Endothelial cell of umbilical vein (primary cell): ENCODE measurements at regions not wholly inside any gene's neighbourhood (a gene's known extent, or its start where the extent isn't known, plus 50 kb on each side); places are given as distances from the start of the nearest gene placed in this dataset.

Experiments
- BruUV-seq: library from RNA; stranded (reverse); fragments of 400-500 nt; replicated peaks from 2 replicates; lab custom pipeline; 2021; lab: Mats Ljungman, UMichigan
- CTCF ChIA-PET: fragments of 300-600, 350-600 bp; sonication (Branson Sonifier 250); formaldehyde crosslinking; loops from one replicate; lab custom pipeline; 2021; ENCODE audit warnings: antibody characterized with exemption, inconsistent platforms; lab: Charles Lee
- POLR2A ChIA-PET: fragments of 300-600, 350-600 bp; sonication (Branson Sonifier 250); formaldehyde crosslinking; loops from one replicate; lab custom pipeline; 2021; ENCODE audit warnings: antibody characterized with exemption, inconsistent platforms; lab: Charles Lee
- DNase-seq: peaks from one replicate; pipeline ENCODE4 v3.0.0-alpha.2; 2011; ENCODE audit warnings: low read depth, low spot score
- FAIRE-seq: peaks from 2 replicates; lab custom pipeline; 2011; peaks lifted over from hg19 to GRCh38; lab: Jason Lieb, UNC
- H2AFZ ChIP-seq: 2 replicates; pipeline ENCODE4 v1.6.0; 2012; ENCODE audit warnings: low read depth, low read length, control low read depth, inconsistent platforms
- H3K27ac ChIP-seq: 2 replicates; pipeline ENCODE4 v1.5.1; 2011; ENCODE audit warnings: low read depth, mild to moderate bottlenecking, control low read depth, low read length, moderate library complexity; ENCODE audit not compliant: insufficient read depth
- H3K27me3 ChIP-seq, 2 experiments: 2 replicates each; pipeline versions ENCODE4 v1.6.0 to v1.6.1; 2011; ENCODE audit warnings: low read length in 2 of 2, mixed read lengths in 1 of 2; ENCODE audit not compliant: control insufficient read depth in 2 of 2, insufficient read depth in 2 of 2
- H3K36me3 ChIP-seq, 2 experiments: 2 replicates in 1 of 2; 3 replicates in 1 of 2; pipeline ENCODE4 v1.5.1; 2011; ENCODE audit warnings: low read length in 2 of 2, mild to moderate bottlenecking in 1 of 2, moderate library complexity in 1 of 2; ENCODE audit not compliant: control insufficient read depth in 2 of 2, insufficient read depth in 2 of 2; ENCODE audit errors: extremely low read depth in 1 of 2
- H3K4me1 ChIP-seq: 3 replicates; pipeline ENCODE4 v1.5.1; 2011; ENCODE audit warnings: mild to moderate bottlenecking, low read length; ENCODE audit not compliant: control insufficient read depth, insufficient read depth; ENCODE audit errors: extremely low read depth
- H3K4me2 ChIP-seq: 2 replicates; pipeline ENCODE4 v1.6.1; 2011; ENCODE audit warnings: low read length, control low read depth, mixed read lengths; ENCODE audit not compliant: insufficient read depth
- H3K4me3 ChIP-seq, 3 experiments: fragments of 200-600 bp in 1 of 3; sonication (generic), shearing (Covaris generic) in 1 of 3; replicated peaks in 1 of 3; 2 replicates each; pipeline ENCODE4 v1.5.1; 2011 to 2016; ENCODE audit warnings: control low read depth in 3 of 3, low read length in 3 of 3, mild to moderate bottlenecking in 2 of 3, inconsistent platforms in 1 of 3, low read depth in 1 of 3, moderate library complexity in 1 of 3; ENCODE audit not compliant: insufficient read depth in 1 of 3
- H3K79me2 ChIP-seq: 2 replicates; pipeline ENCODE4 v1.6.0; 2012; ENCODE audit warnings: low read length, inconsistent platforms; ENCODE audit not compliant: control insufficient read depth, insufficient read depth
- H3K9ac ChIP-seq: replicated peaks from 2 replicates; pipeline ENCODE3; 2011; ENCODE audit warnings: low read length, control low read depth; ENCODE audit not compliant: insufficient read depth; ENCODE audit errors: extremely low read depth
- H3K9me1 ChIP-seq: replicated peaks from 3 replicates; pipeline ENCODE4 v1.6.0; 2011; ENCODE audit warnings: mild to moderate bottlenecking, low read length; ENCODE audit not compliant: control insufficient read depth, insufficient read depth; ENCODE audit errors: extremely low read depth
- H3K9me3 ChIP-seq: replicated peaks from 2 replicates; pipeline ENCODE4 v1.5.1; 2012; ENCODE audit warnings: low read length, inconsistent platforms; ENCODE audit not compliant: control insufficient read depth, insufficient read depth
- H4K20me1 ChIP-seq: replicated peaks from 2 replicates; pipeline ENCODE3; 2011; ENCODE audit warnings: mild to moderate bottlenecking, low read length; ENCODE audit not compliant: control insufficient read depth, insufficient read depth; ENCODE audit errors: extremely low read depth
- EZH2 ChIP-seq: IDR thresholded peaks from 2 replicates; pipeline ENCODE4 v1.6.1; 2012; ENCODE audit warnings: borderline replicate concordance, low read depth, mild to moderate bottlenecking, moderate library complexity, low read length, inconsistent platforms; ENCODE audit not compliant: severe bottlenecking
- FOS ChIP-seq: IDR thresholded peaks from 2 replicates; pipeline ENCODE4 v1.6.1; 2011; ENCODE audit warnings: mild to moderate bottlenecking, low read length, moderate library complexity, borderline replicate concordance; ENCODE audit not compliant: insufficient read depth
- GATA2 ChIP-seq: IDR thresholded peaks from 2 replicates; pipeline ENCODE4 v1.7.0; 2011; ENCODE audit warnings: low read depth, mild to moderate bottlenecking, moderate library complexity, mixed read lengths, low read length; ENCODE audit not compliant: insufficient read length, insufficient read depth
- JUN ChIP-seq: IDR thresholded peaks from 2 replicates; pipeline ENCODE4 v1.6.1; 2011; ENCODE audit warnings: borderline replicate concordance, low read depth; ENCODE audit not compliant: insufficient read length, insufficient read depth
- MAX ChIP-seq: IDR thresholded peaks from 2 replicates; pipeline ENCODE4 v1.6.1; 2011; ENCODE audit not compliant: insufficient read depth, insufficient read length
- MYC ChIP-seq: IDR thresholded peaks from one replicate; pipeline ENCODE4 v1.6.1; 2011; ENCODE audit warnings: mild to moderate bottlenecking, low read depth, low read length
- dilution Hi-C: fragments of 300-500 bp; cut with MboI; formaldehyde crosslinking; loops from one replicate; pipeline ENCODE4 v1.15.0; 2019; ENCODE audit warnings: low sequenced_read_pairs; ENCODE audit not compliant: extremely low pct_ligation_motif_present
- intact Hi-C: fragments of 100-400 bp; cut with micrococcal nuclease; formaldehyde crosslinking; loops from one replicate; pipeline ENCODE4 v1.10.0; 2022
- TF ChIP-seq, protein P1 (sequence below), 2 donors: IDR thresholded peaks; 1 replicate in 1 of 2; 2 replicates in 1 of 2; pipeline ENCODE4 v1.5.1; 2011; ENCODE audit warnings: low read length in 2 of 2, mild to moderate bottlenecking in 2 of 2, moderate library complexity in 2 of 2, control low read depth in 1 of 2, inconsistent platforms in 1 of 2, low read depth in 1 of 2; ENCODE audit not compliant: insufficient read depth in 1 of 2; ENCODE audit errors: extremely low read depth in 1 of 2

GRCh38 chr2:82491591-82491990 lies 1967.5 kb downstream of the SUCLG1 start:
- DNase-seq (no peak), FAIRE-seq (no peak)
- Histone ChIP-seq H3K27me3 (no peaks in the 10 kb centered on the region), H3K4me3 (no peak overlapping the region), H3K9me1 (no peaks in the 10 kb centered on the region), H4K20me1 (no peaks in the 10 kb centered on the region), H3K36me3 (no peaks in the 10 kb centered on the region), H3K4me2 (no peak overlapping the region), H3K4me1 (no peaks in the 10 kb centered on the region), H2AFZ (no peak overlapping the region), H3K9ac (no peak overlapping the region), H3K9me3 (no peaks in the 10 kb centered on the region), H3K79me2 (no peaks in the 10 kb centered on the region), H3K27ac (no peak overlapping the region)
- ChIA-PET CTCF (no interaction called here), POLR2A (no interaction called here)
- BruUV-seq, result no TSS peak
- dilution Hi-C loops, result no loop called here
- intact Hi-C loops, result no loop called here
- TF ChIP-seq MYC (no peak), JUN (no peak), FOS (no peak), MAX (no peak), GATA2 (no peak), EZH2 (no peak)
- TF ChIP-seq, protein P1, sequence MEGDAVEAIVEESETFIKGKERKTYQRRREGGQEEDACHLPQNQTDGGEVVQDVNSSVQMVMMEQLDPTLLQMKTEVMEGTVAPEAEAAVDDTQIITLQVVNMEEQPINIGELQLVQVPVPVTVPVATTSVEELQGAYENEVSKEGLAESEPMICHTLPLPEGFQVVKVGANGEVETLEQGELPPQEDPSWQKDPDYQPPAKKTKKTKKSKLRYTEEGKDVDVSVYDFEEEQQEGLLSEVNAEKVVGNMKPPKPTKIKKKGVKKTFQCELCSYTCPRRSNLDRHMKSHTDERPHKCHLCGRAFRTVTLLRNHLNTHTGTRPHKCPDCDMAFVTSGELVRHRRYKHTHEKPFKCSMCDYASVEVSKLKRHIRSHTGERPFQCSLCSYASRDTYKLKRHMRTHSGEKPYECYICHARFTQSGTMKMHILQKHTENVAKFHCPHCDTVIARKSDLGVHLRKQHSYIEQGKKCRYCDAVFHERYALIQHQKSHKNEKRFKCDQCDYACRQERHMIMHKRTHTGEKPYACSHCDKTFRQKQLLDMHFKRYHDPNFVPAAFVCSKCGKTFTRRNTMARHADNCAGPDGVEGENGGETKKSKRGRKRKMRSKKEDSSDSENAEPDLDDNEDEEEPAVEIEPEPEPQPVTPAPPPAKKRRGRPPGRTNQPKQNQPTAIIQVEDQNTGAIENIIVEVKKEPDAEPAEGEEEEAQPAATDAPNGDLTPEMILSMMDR (IDR thresholded peaks at IDR 0.05; ENCODE audit: extremely low read depth in 1 of 2, insufficient read depth in 1 of 2, low read depth in 1 of 2, low read length in 2 of 2), result no peak
